ENCODE measurements at regions not wholly inside any gene's neighbourhood (a gene's known extent, or its start where the extent isn't known, plus 50 kb on each side); places are given as distances from the start of the nearest gene placed in this dataset.

DNA sequence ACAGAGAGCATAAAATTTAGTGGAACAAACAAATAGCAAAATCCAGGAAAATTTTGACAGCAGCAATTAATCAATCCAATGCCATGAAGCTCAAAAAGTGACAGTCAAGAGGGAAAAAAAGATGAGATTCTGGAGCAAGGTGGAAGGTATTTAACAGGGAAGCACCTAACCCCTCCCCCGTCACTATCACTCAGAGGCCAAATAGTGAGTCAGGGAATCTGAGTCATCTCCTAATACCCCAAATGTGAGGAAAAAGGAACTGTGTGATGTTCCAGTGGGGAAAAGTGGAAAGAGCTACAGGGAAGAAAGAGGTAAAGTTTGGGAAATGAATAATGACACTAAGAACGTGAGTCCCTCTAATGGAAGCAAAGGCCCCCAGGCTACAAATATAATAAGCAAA, 113.2 kb upstream of the PHF14 start:
- TF ChIP-seq FOXP2 (optimal IDR thresholded peaks at IDR 0.05; ENCODE audit: borderline replicate concordance, extremely low read depth, extremely low read length, insufficient read depth) (no peak), SIN3A (IDR thresholded peaks at IDR 0.05; ENCODE audit: borderline replicate concordance, insufficient read depth, low read length) (no peak), POLR2AphosphoS5 (IDR thresholded peaks at IDR 0.05; ENCODE audit: low read depth, low read length) (no peak), TAF1 (IDR thresholded peaks at IDR 0.05; ENCODE audit: borderline replicate concordance, insufficient read depth, low read length) (no peak)
- TF ChIP-seq, protein P1, sequence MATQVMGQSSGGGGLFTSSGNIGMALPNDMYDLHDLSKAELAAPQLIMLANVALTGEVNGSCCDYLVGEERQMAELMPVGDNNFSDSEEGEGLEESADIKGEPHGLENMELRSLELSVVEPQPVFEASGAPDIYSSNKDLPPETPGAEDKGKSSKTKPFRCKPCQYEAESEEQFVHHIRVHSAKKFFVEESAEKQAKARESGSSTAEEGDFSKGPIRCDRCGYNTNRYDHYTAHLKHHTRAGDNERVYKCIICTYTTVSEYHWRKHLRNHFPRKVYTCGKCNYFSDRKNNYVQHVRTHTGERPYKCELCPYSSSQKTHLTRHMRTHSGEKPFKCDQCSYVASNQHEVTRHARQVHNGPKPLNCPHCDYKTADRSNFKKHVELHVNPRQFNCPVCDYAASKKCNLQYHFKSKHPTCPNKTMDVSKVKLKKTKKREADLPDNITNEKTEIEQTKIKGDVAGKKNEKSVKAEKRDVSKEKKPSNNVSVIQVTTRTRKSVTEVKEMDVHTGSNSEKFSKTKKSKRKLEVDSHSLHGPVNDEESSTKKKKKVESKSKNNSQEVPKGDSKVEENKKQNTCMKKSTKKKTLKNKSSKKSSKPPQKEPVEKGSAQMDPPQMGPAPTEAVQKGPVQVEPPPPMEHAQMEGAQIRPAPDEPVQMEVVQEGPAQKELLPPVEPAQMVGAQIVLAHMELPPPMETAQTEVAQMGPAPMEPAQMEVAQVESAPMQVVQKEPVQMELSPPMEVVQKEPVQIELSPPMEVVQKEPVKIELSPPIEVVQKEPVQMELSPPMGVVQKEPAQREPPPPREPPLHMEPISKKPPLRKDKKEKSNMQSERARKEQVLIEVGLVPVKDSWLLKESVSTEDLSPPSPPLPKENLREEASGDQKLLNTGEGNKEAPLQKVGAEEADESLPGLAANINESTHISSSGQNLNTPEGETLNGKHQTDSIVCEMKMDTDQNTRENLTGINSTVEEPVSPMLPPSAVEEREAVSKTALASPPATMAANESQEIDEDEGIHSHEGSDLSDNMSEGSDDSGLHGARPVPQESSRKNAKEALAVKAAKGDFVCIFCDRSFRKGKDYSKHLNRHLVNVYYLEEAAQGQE (IDR thresholded peaks at IDR 0.05; ENCODE audit: insufficient read depth in 1 of 2, low read depth in 2 of 2, low read length in 2 of 2), result no peak

DNA sequence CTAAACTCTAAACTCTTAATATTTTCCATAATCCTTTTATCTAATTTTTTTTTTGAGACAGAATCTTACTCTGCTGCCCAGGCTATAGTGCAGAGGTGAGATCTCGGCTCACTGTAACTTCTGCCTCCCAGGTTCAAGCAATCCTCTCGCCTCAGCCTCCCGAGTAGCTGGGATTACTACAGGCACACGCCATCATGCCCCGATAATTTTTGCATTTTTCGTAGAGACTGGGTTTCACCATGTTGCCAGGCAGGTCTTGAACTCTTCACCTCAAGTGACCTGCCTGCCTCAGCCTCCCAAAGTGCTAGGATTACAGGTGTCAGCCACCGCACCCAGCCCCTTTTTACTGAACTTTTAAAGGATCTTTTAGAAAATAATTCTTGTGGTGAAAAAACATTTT, 110.2 kb upstream of the PHF14 start:
- TF ChIP-seq POLR2AphosphoS5 (IDR thresholded peaks at IDR 0.05; ENCODE audit: low read depth, low read length), result no peak
- TF ChIP-seq TAF1 (IDR thresholded peaks at IDR 0.05; ENCODE audit: borderline replicate concordance, insufficient read depth, low read length), result no peak
- TF ChIP-seq, protein P1 (IDR thresholded peaks at IDR 0.05; ENCODE audit: insufficient read depth in 1 of 2, low read depth in 2 of 2, low read length in 2 of 2), result no peak
- no peak for TF ChIP-seq FOXP2 (optimal IDR thresholded peaks at IDR 0.05; ENCODE audit: borderline replicate concordance, extremely low read depth, extremely low read length, insufficient read depth)

DNA sequence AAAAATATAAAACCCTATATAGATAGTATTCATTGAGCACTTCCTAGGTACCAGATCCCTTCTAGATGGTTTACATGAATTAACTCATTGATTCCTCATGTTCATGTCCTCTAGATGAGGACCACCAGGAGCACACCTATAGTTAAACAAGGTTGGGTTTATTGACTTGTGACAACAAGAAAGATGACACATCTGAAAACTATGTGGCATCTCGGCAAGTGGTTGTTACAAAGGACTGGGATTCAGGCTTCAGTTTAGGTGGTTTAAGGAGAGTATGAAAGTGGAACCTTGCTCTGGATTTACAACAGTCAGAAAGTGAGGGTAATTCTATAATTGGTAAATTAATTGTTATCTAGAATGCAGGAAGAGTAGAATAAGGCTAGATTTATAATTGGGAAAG, 99.0 kb upstream of the PHF14 start:
- no peak for TF ChIP-seq POLR2AphosphoS5 (IDR thresholded peaks at IDR 0.05; ENCODE audit: low read depth, low read length)
- TF ChIP-seq FOXP2 (optimal IDR thresholded peaks at IDR 0.05; ENCODE audit: borderline replicate concordance, extremely low read depth, extremely low read length, insufficient read depth), result no peak
- TF ChIP-seq TAF1 (IDR thresholded peaks at IDR 0.05; ENCODE audit: borderline replicate concordance, insufficient read depth, low read length), result no peak
- TF ChIP-seq SIN3A (IDR thresholded peaks at IDR 0.05; ENCODE audit: borderline replicate concordance, insufficient read depth, low read length), result no peak
- TF ChIP-seq, protein P1 (IDR thresholded peaks at IDR 0.05; ENCODE audit: insufficient read depth in 1 of 2, low read depth in 2 of 2, low read length in 2 of 2), result no peak

GRCh38 chr7:10875080-10875479, 98.6 kb upstream of the PHF14 start:
- TF ChIP-seq FOXP2 (optimal IDR thresholded peaks at IDR 0.05; ENCODE audit: borderline replicate concordance, extremely low read depth, extremely low read length, insufficient read depth), result no peak
- TF ChIP-seq TAF1 (IDR thresholded peaks at IDR 0.05; ENCODE audit: borderline replicate concordance, insufficient read depth, low read length), result no peak
- TF ChIP-seq SIN3A (IDR thresholded peaks at IDR 0.05; ENCODE audit: borderline replicate concordance, insufficient read depth, low read length), result no peak
- TF ChIP-seq, protein P1 (IDR thresholded peaks at IDR 0.05; ENCODE audit: insufficient read depth in 1 of 2, low read depth in 2 of 2, low read length in 2 of 2), result no peak
- no peak for TF ChIP-seq POLR2AphosphoS5 (IDR thresholded peaks at IDR 0.05; ENCODE audit: low read depth, low read length)

DNA sequence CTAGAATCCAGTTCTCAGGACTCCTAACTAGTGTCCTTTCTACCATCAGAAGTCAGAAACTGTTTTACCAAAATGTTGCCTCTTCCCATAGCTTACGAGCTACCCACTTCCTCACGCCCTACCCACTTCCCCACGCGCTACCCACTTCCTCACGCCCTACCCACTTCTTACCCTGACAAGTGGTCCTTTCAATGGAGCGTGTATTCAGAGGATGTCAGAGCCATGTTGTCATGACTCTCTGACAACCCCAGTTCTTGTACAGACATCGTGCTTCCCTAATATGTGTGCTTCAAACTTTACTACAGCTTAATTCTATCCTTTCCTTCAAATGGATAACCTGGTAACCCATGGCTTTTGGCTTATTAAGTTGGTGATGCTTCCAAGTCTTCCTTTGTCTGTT, 84.8 kb upstream of the PHF14 start:
- TF ChIP-seq SIN3A (IDR thresholded peaks at IDR 0.05; ENCODE audit: borderline replicate concordance, insufficient read depth, low read length) (no peak), POLR2AphosphoS5 (IDR thresholded peaks at IDR 0.05; ENCODE audit: low read depth, low read length) (no peak), TAF1 (IDR thresholded peaks at IDR 0.05; ENCODE audit: borderline replicate concordance, insufficient read depth, low read length) (no peak), FOXP2 (optimal IDR thresholded peaks at IDR 0.05; ENCODE audit: borderline replicate concordance, extremely low read depth, extremely low read length, insufficient read depth) (no peak)
- TF ChIP-seq, protein P1 (IDR thresholded peaks at IDR 0.05; ENCODE audit: insufficient read depth in 1 of 2, low read depth in 2 of 2, low read length in 2 of 2), result no peak

Measured in PFSK-1 (cell line).